HEK293T (cell line): ENCODE measurements at regions not wholly inside any gene's neighbourhood (a gene's known extent, or its start where the extent isn't known, plus 50 kb on each side); places are given as distances from the start of the nearest gene placed in this dataset.

Experiments
- CTCF ChIA-PET: fragments of 350-600 bp; formaldehyde crosslinking; extraction: SDS; loops from one replicate; lab custom pipeline; 2021; ENCODE audit warnings: antibody characterized with exemption, inconsistent platforms; lab: Yijun Ruan, JAX
- POLR2A ChIA-PET: fragments of 350-600 bp; formaldehyde crosslinking; extraction: SDS; loops from one replicate; lab custom pipeline; 2020; ENCODE audit warnings: antibody characterized with exemption, inconsistent platforms; lab: Yijun Ruan, JAX
- DNase-seq: peaks from one replicate; pipeline ENCODE4 v3.0.0; 2012; ENCODE audit warnings: mixed read lengths; ENCODE audit errors: extremely low spot score
- ARNT ChIP-seq: fragments of 450-650 bp; IDR thresholded peaks from 2 replicates; pipeline ENCODE4 v1.6.1; 2017; ENCODE audit warnings: mild to moderate bottlenecking
- BHLHE40 ChIP-seq: fragments of 450-650 bp; IDR thresholded peaks from 2 replicates; pipeline ENCODE4 v1.6.1; 2016; ENCODE audit warnings: mild to moderate bottlenecking, moderate library complexity, borderline replicate concordance
- CTBP1 ChIP-seq: fragments of 450-650 bp; IDR thresholded peaks from 2 replicates; pipeline ENCODE4 v1.6.1; 2016; ENCODE audit warnings: borderline replicate concordance
- ELF4 ChIP-seq: fragments of 450-650 bp; IDR thresholded peaks from 2 replicates; pipeline ENCODE4 v1.6.1; 2017; ENCODE audit warnings: antibody characterized with exemption
- FOXA1 ChIP-seq: fragments of 450-650 bp; IDR thresholded peaks from 2 replicates; pipeline ENCODE4 v1.6.1; 2016; ENCODE audit warnings: mild to moderate bottlenecking
- FOXK2 ChIP-seq: fragments of 450-650 bp; IDR thresholded peaks from 2 replicates; pipeline ENCODE4 v1.6.1; 2016; ENCODE audit warnings: mild to moderate bottlenecking
- FOXM1 ChIP-seq: fragments of 450-650 bp; IDR thresholded peaks from 2 replicates; pipeline ENCODE4 v1.6.1; 2017; ENCODE audit warnings: mild to moderate bottlenecking, borderline replicate concordance
- HDGF ChIP-seq: fragments of 450-650 bp; IDR thresholded peaks from 2 replicates; pipeline ENCODE4 v1.6.1; 2017; ENCODE audit warnings: antibody characterized with exemption, borderline replicate concordance
- L3MBTL2 ChIP-seq: fragments of 450-650 bp; conservative IDR thresholded peaks from 2 replicates; pipeline ENCODE4 v1.6.1; 2016; ENCODE audit warnings: mild to moderate bottlenecking
- LEF1 ChIP-seq: fragments of 450-650 bp; IDR thresholded peaks from 2 replicates; pipeline ENCODE4 v1.6.1; 2017; ENCODE audit warnings: mild to moderate bottlenecking, borderline replicate concordance
- NFRKB ChIP-seq: fragments of 450-650 bp; IDR thresholded peaks from 2 replicates; pipeline ENCODE4 v1.6.1; 2016; ENCODE audit warnings: mild to moderate bottlenecking, moderate library complexity
- SP1 ChIP-seq: fragments of 450-650 bp; IDR thresholded peaks from 2 replicates; pipeline ENCODE4 v1.6.1; 2017
- SUZ12 ChIP-seq: fragments of 450-650 bp; IDR thresholded peaks from 2 replicates; pipeline ENCODE4 v1.6.1; 2016; ENCODE audit warnings: mild to moderate bottlenecking
- TARDBP ChIP-seq: fragments of 450-650 bp; IDR thresholded peaks from 2 replicates; pipeline ENCODE4 v1.6.1; 2016
- ZNF384 ChIP-seq: fragments of 450-650 bp; IDR thresholded peaks from 2 replicates; pipeline ENCODE4 v1.6.1; 2016
- TF ChIP-seq, protein P1 (sequence below): fragments of 450-650 bp; IDR thresholded peaks from 2 replicates; pipeline ENCODE4 v1.6.1; 2016

DNA sequence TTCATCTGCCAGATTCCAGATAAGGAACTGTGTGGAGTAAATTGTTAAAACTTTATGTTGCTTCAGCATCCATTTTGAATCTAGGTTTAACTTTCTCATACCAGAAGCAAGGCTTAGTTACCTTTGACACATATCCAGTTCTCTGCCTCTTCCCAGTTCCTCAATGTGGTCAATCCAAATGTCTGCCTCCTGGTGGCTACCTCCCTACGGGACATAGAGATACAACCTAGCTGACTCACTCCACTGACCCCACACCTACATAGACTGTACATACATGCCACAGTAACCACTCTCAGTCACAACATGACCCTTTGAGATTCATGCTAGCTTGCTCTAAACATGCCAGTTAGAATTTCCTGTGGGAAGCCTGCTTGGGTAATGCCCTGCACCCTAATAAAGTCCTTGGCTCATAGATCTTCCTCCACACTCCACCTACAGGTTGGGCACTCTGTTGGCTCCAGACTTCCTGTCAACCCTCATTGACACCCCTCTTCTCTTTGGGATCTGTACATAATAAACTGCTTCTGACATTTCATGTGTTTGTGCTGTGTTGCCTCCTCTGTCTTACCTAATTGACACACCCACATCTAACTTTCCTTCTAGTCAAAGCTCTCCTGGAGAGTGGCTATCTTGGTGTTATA, 278.1 kb downstream of the HTR7 start:
- ChIA-PET CTCF (no interaction called here), POLR2A (no interaction called here)
- no peak for TF ChIP-seq L3MBTL2
- no peak for TF ChIP-seq CTBP1
- TF ChIP-seq FOXA1: no peak
- no peak for TF ChIP-seq BHLHE40
- TF ChIP-seq TARDBP: no peak
- TF ChIP-seq HDGF: no peak
- TF ChIP-seq FOXM1: no peak
- no peak for TF ChIP-seq ELF4
- TF ChIP-seq FOXK2: no peak
- DNase-seq: no peak

DNA sequence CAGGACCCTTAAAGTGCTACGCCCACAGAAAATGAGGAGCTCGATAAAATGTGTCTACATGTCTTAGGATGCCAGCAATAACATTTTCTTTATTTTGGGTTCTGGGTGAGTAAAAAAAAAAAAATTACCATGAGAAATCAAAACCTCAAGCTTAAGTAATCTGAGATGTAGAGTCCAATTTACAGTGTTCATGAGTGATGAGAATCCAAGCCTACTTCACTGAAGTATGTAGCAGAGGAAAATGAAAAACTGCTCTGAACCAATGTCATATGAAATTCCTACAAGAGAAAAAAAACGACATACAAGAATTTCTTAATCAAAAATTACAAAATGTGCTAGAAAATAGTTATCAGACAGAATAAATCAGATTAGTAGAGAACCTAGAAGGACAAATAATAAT, 274.4 kb downstream of the HTR7 start:
- no peak for DNase-seq
- CTCF ChIA-PET: no interaction called here
- TF ChIP-seq LEF1 (no peak), ARNT (no peak), L3MBTL2 (no peak), NFRKB (no peak), FOXK2 (no peak), HDGF (no peak), BHLHE40 (no peak), FOXA1 (no peak), FOXM1 (no peak), ELF4 (no peak), ZNF384 (no peak), TARDBP (no peak), SP1 (no peak), CTBP1 (no peak), SUZ12 (no peak)
- TF ChIP-seq, protein P1, sequence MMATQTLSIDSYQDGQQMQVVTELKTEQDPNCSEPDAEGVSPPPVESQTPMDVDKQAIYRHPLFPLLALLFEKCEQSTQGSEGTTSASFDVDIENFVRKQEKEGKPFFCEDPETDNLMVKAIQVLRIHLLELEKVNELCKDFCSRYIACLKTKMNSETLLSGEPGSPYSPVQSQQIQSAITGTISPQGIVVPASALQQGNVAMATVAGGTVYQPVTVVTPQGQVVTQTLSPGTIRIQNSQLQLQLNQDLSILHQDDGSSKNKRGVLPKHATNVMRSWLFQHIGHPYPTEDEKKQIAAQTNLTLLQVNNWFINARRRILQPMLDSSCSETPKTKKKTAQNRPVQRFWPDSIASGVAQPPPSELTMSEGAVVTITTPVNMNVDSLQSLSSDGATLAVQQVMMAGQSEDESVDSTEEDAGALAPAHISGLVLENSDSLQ: no peak
- POLR2A ChIA-PET: no interaction called here

DNA sequence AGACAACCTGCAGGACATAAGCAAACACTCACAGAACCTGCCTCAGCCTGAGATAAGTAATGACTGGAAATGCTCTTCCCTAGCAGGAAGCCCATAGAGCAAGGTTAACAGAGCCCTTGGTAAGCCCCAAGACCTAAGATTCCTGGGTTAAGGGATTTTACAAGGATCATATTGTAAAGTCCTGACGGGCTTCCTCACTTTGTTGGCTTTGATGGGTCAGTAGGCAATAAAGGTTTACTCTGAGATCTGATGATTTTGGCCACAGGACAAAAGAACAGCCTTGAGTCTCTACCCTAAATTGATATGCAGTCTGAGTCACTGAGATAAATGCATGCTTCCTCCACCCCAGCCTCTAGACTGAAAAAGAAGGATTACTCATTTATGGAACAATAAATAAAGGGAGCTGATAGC, 270.8 kb downstream of the HTR7 start:
- no peak for DNase-seq
- CTCF ChIA-PET: no interaction called here
- POLR2A ChIA-PET: no interaction called here
- TF ChIP-seq L3MBTL2 (no peak), LEF1 (no peak), CTBP1 (no peak), SUZ12 (no peak), HDGF (no peak), ELF4 (no peak), FOXK2 (no peak), NFRKB (no peak), ZNF384 (no peak), ARNT (no peak)
- TF ChIP-seq, protein P1: no peak

GRCh38 chr10:90587561-90587960, 270.3 kb downstream of the HTR7 start:
- DNase-seq: no peak
- TF ChIP-seq LEF1: no peak
- no peak for TF ChIP-seq SUZ12
- TF ChIP-seq SP1: no peak
- ChIA-PET CTCF (no interaction called here), POLR2A (no interaction called here)

- CTCF ChIA-PET: no interaction called here
- POLR2A ChIA-PET: no interaction called here
- TF ChIP-seq FOXK2 (no peak), L3MBTL2 (no peak), SUZ12 (no peak), HDGF (no peak), BHLHE40 (no peak), SP1 (no peak), NFRKB (no peak), CTBP1 (no peak), ELF4 (no peak)
- TF ChIP-seq, protein P1: no peak
- no peak for DNase-seq
These were observed 269.6 kb downstream of the HTR7 start for GRCh38 chr10:90588222-90588621.

GRCh38 chr10:90589825-90590224, 268.0 kb downstream of the HTR7 start:
- DNase-seq: no peak
- TF ChIP-seq NFRKB (no peak), SUZ12 (no peak), HDGF (no peak), L3MBTL2 (no peak), ZNF384 (no peak), FOXM1 (no peak), ARNT (no peak), TARDBP (no peak), LEF1 (no peak), SP1 (no peak), FOXA1 (no peak), FOXK2 (no peak), ELF4 (no peak), CTBP1 (no peak), BHLHE40 (no peak)
- TF ChIP-seq, protein P1: no peak
- ChIA-PET CTCF (interaction anchor here (0.6 kb wide), 1 partner anchor 614 kb away, joined by 3 read pairs; no protein-coding TSS in a partner anchor), POLR2A (no interaction called here)
